IMR-90 (cell line): ENCODE measurements at regions not wholly inside any gene's neighbourhood (a gene's known extent, or its start where the extent isn't known, plus 50 kb on each side); places are given as distances from the start of the nearest gene placed in this dataset.
A peak's percentile ranks its signal among the peaks of the same experiment; 100 is the strongest.
"Not testable (repeated sequence)": the region's sequence is repeated elsewhere in the genome, so short reads cannot be mapped to it uniquely, and the experiment has no call there.

Source experiments
- ATAC-seq: fragments of 200-7000 bp; cut with Tn5 transposase; 2 replicates; pipeline ENCODE4 v1.9.1; 2020; ENCODE audit warnings: low read depth, mild to moderate bottlenecking, moderate library complexity
- BruUV-seq: library from RNA; stranded (reverse); fragments of 400-500 nt; replicated peaks from 2 replicates; lab custom pipeline; 2021; lab: Mats Ljungman, UMichigan
- CTCF ChIA-PET: fragments of 300-600 bp; formaldehyde crosslinking; extraction: SDS; loops from one replicate; lab custom pipeline; 2021; ENCODE audit warnings: antibody characterized with exemption; lab: Yijun Ruan, JAX
- POLR2A ChIA-PET: fragments of 300-600 bp; sonication (Branson Sonifier 250); formaldehyde crosslinking; loops from one replicate; lab custom pipeline; 2022; ENCODE audit warnings: antibody characterized with exemption; ENCODE audit not compliant: unreplicated experiment; lab: Charles Lee
- DNase-seq: peaks from one replicate; pipeline ENCODE4 v3.0.0; 2013
- H2AFZ ChIP-seq: replicated peaks from 2 replicates; pipeline ENCODE3; 2013; ENCODE audit warnings: low read length, mild to moderate bottlenecking; ENCODE audit not compliant: poor library complexity
- H2AK5ac ChIP-seq: 2 replicates; pipeline ENCODE4 v1.6.1; 2013; ENCODE audit warnings: low read depth, low read length, inconsistent platforms
- H2AK9ac ChIP-seq: replicated peaks from 2 replicates; pipeline ENCODE3; 2013; ENCODE audit warnings: mild to moderate bottlenecking, low read depth, low read length, moderate library complexity; ENCODE audit not compliant: poor library complexity
- H2BK120ac ChIP-seq: 2 replicates; pipeline ENCODE4 v1.6.1; 2013; ENCODE audit warnings: low read depth, low read length, inconsistent platforms
- H2BK15ac ChIP-seq: 3 replicates; pipeline ENCODE4 v1.6.1; 2013; ENCODE audit warnings: low read depth, low read length, inconsistent platforms
- H2BK20ac ChIP-seq: 2 replicates; pipeline ENCODE4 v1.6.1; 2013; ENCODE audit warnings: low read depth, mild to moderate bottlenecking, inconsistent platforms, low read length, moderate library complexity
- H2BK5ac ChIP-seq: 2 replicates; pipeline ENCODE4 v1.6.1; 2013; ENCODE audit warnings: mild to moderate bottlenecking, low read depth, low read length, inconsistent platforms; ENCODE audit not compliant: poor library complexity, severe bottlenecking
- H3K14ac ChIP-seq: replicated peaks from 2 replicates; pipeline ENCODE4 v1.6.1; 2013; ENCODE audit warnings: low read depth, low read length, inconsistent platforms
- H3K18ac ChIP-seq: 2 replicates; pipeline ENCODE4 v1.6.1; 2013; ENCODE audit warnings: low read depth, low read length, control low read depth
- H3K23ac ChIP-seq: 2 replicates; pipeline ENCODE4 v1.6.1; 2013; ENCODE audit warnings: low read depth, low read length, inconsistent platforms
- H3K27ac ChIP-seq: 2 replicates; pipeline ENCODE4 v1.5.1; 2013; ENCODE audit warnings: mild to moderate bottlenecking, control low read depth, low read length; ENCODE audit not compliant: insufficient read depth
- H3K27me3 ChIP-seq: 2 replicates; pipeline ENCODE4 v1.6.1; 2013; ENCODE audit warnings: low read length; ENCODE audit not compliant: control insufficient read depth, insufficient read depth
- H3K36me3 ChIP-seq: 2 replicates; pipeline ENCODE4 v1.6.1; 2013; ENCODE audit warnings: low read length, mixed read lengths; ENCODE audit not compliant: control insufficient read depth, insufficient read depth
- H3K4ac ChIP-seq: 2 replicates; pipeline ENCODE4 v1.6.1; 2013; ENCODE audit warnings: low read depth, low read length, inconsistent platforms
- H3K4me1 ChIP-seq: 2 replicates; pipeline ENCODE4 v1.6.1; 2013; ENCODE audit warnings: low read length, mixed read lengths; ENCODE audit not compliant: control insufficient read depth, insufficient read depth
- H3K4me2 ChIP-seq: 2 replicates; pipeline ENCODE4 v1.6.1; 2013; ENCODE audit warnings: low read depth, mild to moderate bottlenecking, control low read depth, low read length, moderate library complexity
- H3K4me3 ChIP-seq: 2 replicates; pipeline ENCODE4 v1.5.1; 2013; ENCODE audit warnings: low read depth, mild to moderate bottlenecking, control low read depth, low read length, moderate library complexity; ENCODE audit not compliant: insufficient read depth
- H3K56ac ChIP-seq: 2 replicates; pipeline ENCODE4 v1.6.1; 2013; ENCODE audit warnings: low read length, inconsistent platforms; ENCODE audit not compliant: insufficient read depth; ENCODE audit errors: extremely low read depth
- H3K79me1 ChIP-seq, 2 experiments: 2 replicates each; pipeline ENCODE4 v1.6.1; 2013; ENCODE audit warnings: low read length in 2 of 2, inconsistent platforms in 1 of 2, low read depth in 1 of 2
- H3K9ac ChIP-seq: 2 replicates; pipeline ENCODE4 v1.6.1; 2013; ENCODE audit warnings: low read depth, low read length, control low read depth
- H3K9me1 ChIP-seq: 2 replicates; pipeline ENCODE4 v1.6.1; 2013; ENCODE audit warnings: low read length, inconsistent platforms; ENCODE audit not compliant: insufficient read depth
- H3K9me3 ChIP-seq: 2 replicates; pipeline ENCODE4 v1.6.1; 2013; ENCODE audit warnings: low read length; ENCODE audit not compliant: control insufficient read depth, insufficient read depth
- H4K20me1 ChIP-seq: 2 replicates; pipeline ENCODE4 v1.6.1; 2013; ENCODE audit warnings: low read length, inconsistent platforms; ENCODE audit not compliant: insufficient read depth
- H4K5ac ChIP-seq: 2 replicates; pipeline ENCODE4 v1.6.1; 2013; ENCODE audit warnings: mild to moderate bottlenecking, low read depth, low read length, control low read depth
- H4K8ac ChIP-seq, 2 experiments: 2 replicates each; pipeline ENCODE4 v1.6.1; 2013; ENCODE audit warnings: low read depth in 2 of 2, low read length in 2 of 2, control low read depth in 1 of 2, inconsistent platforms in 1 of 2
- H4K91ac ChIP-seq: 2 replicates; pipeline ENCODE4 v1.6.1; 2013; ENCODE audit warnings: low read depth, low read length, inconsistent platforms; ENCODE audit not compliant: insufficient read depth
- WGBS, 2 experiments: methylation state at CpG; one replicate each; pipeline versions ENCODE4 v1.1.5 to v1.1.7; 2013; ENCODE audit warnings: missing lambda C conversion rate in 2 of 2; ENCODE audit not compliant: insufficient read length in 1 of 2; ENCODE audit errors: extremely low coverage in 2 of 2; 5-methylcytosine and 5-hydroxymethylcytosine counted together
- dilution Hi-C: fragments of 300-500 bp; cut with HindIII; formaldehyde crosslinking; loops from one replicate; pipeline ENCODE4 v1.14.3; 2018; ENCODE audit warnings: low sequenced_read_pairs; ENCODE audit not compliant: unreplicated experiment
- in situ Hi-C: fragments of 300-500 bp; cut with MboI; formaldehyde crosslinking; loops from 3 replicates; pipeline ENCODE4 v1.14.3; 2019; ENCODE audit warnings: low sequenced_read_pairs, inconsistent platforms, mixed read lengths
- intact Hi-C: fragments of 100-400 bp; cut with micrococcal nuclease; formaldehyde crosslinking; loops from 2 replicates; pipeline ENCODE4 v1.10.0; 2022

DNA sequence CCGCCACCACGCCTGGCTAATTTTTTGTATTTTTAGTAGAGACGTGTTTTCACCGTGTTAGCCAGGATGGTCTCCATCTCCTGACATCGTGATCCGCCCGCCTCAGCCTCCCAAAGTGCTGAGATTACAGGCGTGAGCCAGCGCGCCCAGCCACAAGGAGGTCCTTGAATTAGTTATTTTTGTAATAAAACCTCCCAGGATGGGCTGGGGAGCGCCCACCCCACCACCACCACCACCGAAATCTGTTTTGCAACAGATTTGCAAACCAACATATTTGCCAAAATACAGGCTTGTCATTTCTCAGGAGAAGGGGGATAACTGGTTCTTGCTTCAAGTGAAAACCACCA, 151.7 kb downstream of the ADSS2 start:
- H3K9me1 ChIP-seq, H2BK15ac ChIP-seq, H3K14ac ChIP-seq, intact Hi-C loops, H3K4ac ChIP-seq, H2BK5ac ChIP-seq, H2BK20ac ChIP-seq, DNase-seq, H2BK120ac ChIP-seq, H3K4me2 ChIP-seq, H3K56ac ChIP-seq, ATAC-seq, BruUV-seq, H3K18ac ChIP-seq, H3K36me3 ChIP-seq, H3K23ac ChIP-seq, H3K27me3 ChIP-seq, POLR2A ChIA-PET, H3K79me1 ChIP-seq, H2AFZ ChIP-seq, H3K27ac ChIP-seq, H3K4me3 ChIP-seq, H3K9me3 ChIP-seq, in situ Hi-C loops, H4K5ac ChIP-seq, H4K8ac ChIP-seq, dilution Hi-C loops, H4K91ac ChIP-seq, H3K4me1 ChIP-seq, H4K20me1 ChIP-seq, H3K9ac ChIP-seq: not testable (repeated sequence)
- CTCF ChIA-PET = interaction anchor here (0.8 to 1.4 kb wide), 4 partner anchors 9 to 285 kb away, joined by 3 to 6 read pairs (median 4); no protein-coding TSS in a partner anchor
- no CpG with 5 or more reads among the region's 12 CpGs for whole genome bisulfite sequencing, 2 experiments
- Histone ChIP-seq H2AK5ac (peak overlapping the region; percentile 50; the same call in 1 of the 2 replicates), H2AK9ac (peak overlapping the region; percentile 34)
